ENCODE measurements at regions not wholly inside any gene's neighbourhood (a gene's known extent, or its start where the extent isn't known, plus 50 kb on each side); places are given as distances from the start of the nearest gene placed in this dataset.
"Not testable (repeated sequence)": the region's sequence is repeated elsewhere in the genome, so short reads cannot be mapped to it uniquely, and the experiment has no call there.

DNA sequence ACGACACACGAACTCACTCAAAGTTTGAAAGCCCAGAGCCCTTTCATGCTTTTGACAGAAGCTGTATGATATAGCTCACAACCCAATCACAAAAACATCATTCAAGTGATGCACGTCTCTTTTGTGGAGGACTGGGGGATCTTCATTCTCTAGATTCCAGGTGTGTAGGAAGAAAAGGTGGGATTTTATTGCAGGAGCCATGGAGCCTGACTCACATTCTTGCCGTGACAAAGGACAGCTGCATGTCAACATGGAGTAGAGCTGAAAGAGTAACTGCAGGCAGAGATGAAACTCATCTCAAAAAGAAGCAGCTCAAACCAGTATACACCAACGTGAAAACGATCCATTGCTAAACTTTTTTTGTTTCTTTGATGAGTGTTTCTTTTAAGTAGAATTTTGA lies 50.9 kb upstream of the PDE1A start:
- Histone ChIP-seq H3K27ac (ENCODE audit: low read depth in 1 of 2, low read length in 1 of 2) (no peak overlapping the region), H3K27me3 (ENCODE audit: control insufficient read depth in 2 of 2, insufficient read depth in 1 of 2, low read length in 1 of 2) (no peaks in the 10 kb centered on the region), H3K4me3 (ENCODE audit: low read length in 2 of 2) (no peak overlapping the region), H3K4me1 (ENCODE audit: control insufficient read depth in 2 of 2, insufficient read depth in 2 of 2, low read length in 2 of 2) (no peaks in the 10 kb centered on the region), H3K9me3 (ENCODE audit: control insufficient read depth in 2 of 2, insufficient read depth in 1 of 2, low read length in 1 of 2) (no peaks in the 10 kb centered on the region), H3K36me3 (ENCODE audit: control insufficient read depth in 2 of 2, insufficient read depth in 2 of 2, low read length in 1 of 2) (no peaks in the 10 kb centered on the region)
- WGBS, result 79% methylated on average over 6 of the region's 6 CpGs
- no peak for DNase-seq (ENCODE audit: low read depth in 6 of 9, low spot score in 9 of 9)

DNA sequence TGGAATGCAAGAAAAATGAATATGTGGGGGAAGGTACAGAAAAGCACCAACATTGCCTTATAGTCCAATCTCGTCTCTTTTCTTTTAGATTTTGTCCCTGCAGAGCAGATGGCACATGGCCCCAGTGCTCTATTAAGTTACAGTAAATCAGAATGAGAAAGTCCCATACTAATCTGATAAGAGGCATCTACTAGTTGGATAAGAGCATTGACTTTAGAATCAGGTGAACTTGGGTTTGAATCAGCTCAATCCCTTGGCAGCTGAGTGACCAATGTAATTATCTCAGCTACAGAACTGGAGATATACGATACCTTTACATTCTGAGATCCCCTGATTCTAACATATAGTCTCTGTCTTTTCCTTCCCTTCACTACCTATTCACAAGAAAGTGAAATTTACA lies 54.8 kb upstream of the PDE1A start:
- Histone ChIP-seq H3K36me3 (ENCODE audit: control insufficient read depth in 2 of 2, insufficient read depth in 2 of 2, low read length in 1 of 2) (no peaks in the 10 kb centered on the region), H3K27ac (ENCODE audit: low read depth in 1 of 2, low read length in 1 of 2) (no peak overlapping the region), H3K9me3 (ENCODE audit: control insufficient read depth in 2 of 2, insufficient read depth in 1 of 2, low read length in 1 of 2) (no peaks in the 10 kb centered on the region), H3K27me3 (ENCODE audit: control insufficient read depth in 2 of 2, insufficient read depth in 1 of 2, low read length in 1 of 2) (no peaks in the 10 kb centered on the region), H3K4me1 (ENCODE audit: control insufficient read depth in 2 of 2, insufficient read depth in 2 of 2, low read length in 2 of 2) (no peaks in the 10 kb centered on the region), H3K4me3 (ENCODE audit: low read length in 2 of 2) (no peak overlapping the region)
- no peak for DNase-seq (ENCODE audit: low read depth in 6 of 9, low spot score in 9 of 9)
- 97% methylated on average over 2 of the region's 2 CpGs for WGBS

DNA sequence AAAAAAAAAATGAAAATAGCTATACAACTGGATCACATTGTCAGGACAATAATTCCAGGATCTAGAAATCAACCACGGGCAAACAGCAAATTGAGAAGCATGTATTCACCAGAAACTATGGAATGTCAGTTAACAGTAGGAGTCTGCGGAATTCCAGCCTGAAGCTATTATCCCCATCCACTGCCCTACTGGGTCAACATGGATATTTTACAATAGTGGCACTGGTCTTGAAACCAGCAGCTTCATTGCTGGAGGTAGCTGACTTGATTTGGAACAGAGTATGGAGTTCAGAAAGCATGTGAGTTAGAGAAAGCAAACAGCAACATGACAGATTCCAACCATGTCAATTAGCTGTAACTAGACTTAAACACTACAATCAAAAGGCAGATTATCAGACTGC lies 55.7 kb upstream of the PDE1A start:
- 98% methylated on average over 2 of the region's 2 CpGs for WGBS
- Histone ChIP-seq H3K4me3 (ENCODE audit: low read length in 2 of 2) (no peak overlapping the region), H3K27me3 (ENCODE audit: control insufficient read depth in 2 of 2, insufficient read depth in 1 of 2, low read length in 1 of 2) (no peaks in the 10 kb centered on the region), H3K4me1 (ENCODE audit: control insufficient read depth in 2 of 2, insufficient read depth in 2 of 2, low read length in 2 of 2) (no peaks in the 10 kb centered on the region), H3K27ac (ENCODE audit: low read depth in 1 of 2, low read length in 1 of 2) (no peak overlapping the region), H3K36me3 (ENCODE audit: control insufficient read depth in 2 of 2, insufficient read depth in 2 of 2, low read length in 1 of 2) (no peaks in the 10 kb centered on the region), H3K9me3 (ENCODE audit: control insufficient read depth in 2 of 2, insufficient read depth in 1 of 2, low read length in 1 of 2) (no peaks in the 10 kb centered on the region)
- DNase-seq (ENCODE audit: low read depth in 6 of 9, low spot score in 9 of 9), result no peak

DNA sequence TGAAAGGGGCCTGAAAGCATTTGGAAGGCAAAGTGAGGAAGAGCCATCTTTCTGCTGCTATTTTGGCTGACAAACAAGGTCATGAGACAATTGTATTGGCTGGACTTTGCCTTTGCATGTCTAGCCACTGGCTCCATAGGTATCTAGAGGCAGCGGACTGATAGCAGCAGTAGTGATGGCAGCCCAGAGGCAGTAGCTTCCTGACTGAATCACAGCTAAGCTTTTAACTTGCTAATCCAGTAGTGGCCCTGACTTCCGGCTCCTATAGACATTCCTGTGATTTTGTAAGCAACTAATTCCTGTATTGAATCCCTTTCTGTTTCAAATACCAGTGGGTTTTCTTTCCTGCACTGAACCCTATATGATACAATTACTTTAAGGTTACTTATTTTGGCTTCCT lies 69.8 kb upstream of the PDE1A start:
- WGBS, result 95% methylated on average over 2 of the region's 2 CpGs
- no peaks in the 10 kb centered on the region for H3K4me1 ChIP-seq (ENCODE audit: control insufficient read depth in 2 of 2, insufficient read depth in 2 of 2, low read length in 2 of 2)
- H3K4me3 ChIP-seq (ENCODE audit: low read length in 2 of 2), result no peak overlapping the region
- H3K9me3 ChIP-seq (ENCODE audit: control insufficient read depth in 2 of 2, insufficient read depth in 1 of 2, low read length in 1 of 2), result no peaks in the 10 kb centered on the region
- no peak overlapping the region for H3K27ac ChIP-seq (ENCODE audit: low read depth in 1 of 2, low read length in 1 of 2)
- DNase-seq (ENCODE audit: low read depth in 6 of 9, low spot score in 9 of 9), result no peak
- H3K36me3 ChIP-seq (ENCODE audit: control insufficient read depth in 2 of 2, insufficient read depth in 2 of 2, low read length in 1 of 2), result no peaks in the 10 kb centered on the region
- no peaks in the 10 kb centered on the region for H3K27me3 ChIP-seq (ENCODE audit: control insufficient read depth in 2 of 2, insufficient read depth in 1 of 2, low read length in 1 of 2)

DNA sequence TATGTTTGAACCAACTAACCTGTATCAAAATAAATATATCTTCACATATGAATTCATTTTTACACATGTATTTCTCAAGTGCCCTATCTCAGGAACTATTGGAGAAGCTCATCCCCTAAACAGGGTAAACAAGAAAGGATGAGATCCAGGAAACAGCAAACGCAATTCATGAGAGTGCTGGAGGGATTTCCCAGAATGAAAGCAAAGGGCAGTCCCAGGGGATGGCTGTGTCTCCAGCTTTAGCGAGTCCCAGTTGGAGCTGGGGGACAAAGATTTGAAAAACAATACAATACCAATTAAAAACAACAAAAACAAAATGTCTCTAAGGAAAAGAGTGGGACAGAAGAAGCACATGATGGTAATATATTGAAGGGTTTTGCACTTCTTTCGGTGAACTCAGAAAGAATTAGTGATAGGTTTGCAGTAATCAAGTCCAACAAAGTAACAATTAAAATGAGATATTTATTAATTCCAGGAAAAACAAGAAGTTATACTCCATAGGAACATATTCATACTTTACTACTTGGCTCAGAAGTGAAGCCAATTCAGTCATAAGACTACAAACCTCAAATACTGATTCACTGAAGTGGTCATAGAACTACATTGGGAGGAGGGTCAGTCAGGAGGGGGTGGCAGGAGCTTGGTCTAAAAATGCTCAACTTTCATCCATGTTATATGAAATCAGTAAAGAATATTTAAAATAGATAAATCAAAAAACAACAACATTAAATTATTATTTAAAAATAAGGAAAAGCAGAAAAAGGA lies 73.1 kb upstream of the PDE1A start:
- Histone ChIP-seq H3K36me3 (ENCODE audit: control insufficient read depth in 2 of 2, insufficient read depth in 2 of 2, low read length in 1 of 2) (no peaks in the 10 kb centered on the region), H3K27ac (ENCODE audit: low read depth in 1 of 2, low read length in 1 of 2) (no peak overlapping the region), H3K27me3 (ENCODE audit: control insufficient read depth in 2 of 2, insufficient read depth in 1 of 2, low read length in 1 of 2) (no peaks in the 10 kb centered on the region), H3K4me1 (ENCODE audit: control insufficient read depth in 2 of 2, insufficient read depth in 2 of 2, low read length in 2 of 2) (no peaks in the 10 kb centered on the region), H3K4me3 (ENCODE audit: low read length in 2 of 2) (no peak overlapping the region), H3K9me3 (ENCODE audit: control insufficient read depth in 2 of 2, insufficient read depth in 1 of 2, low read length in 1 of 2) (no peaks in the 10 kb centered on the region)
- WGBS, result 97% methylated on average over 3 of the region's 3 CpGs
- DNase-seq (ENCODE audit: low read depth in 6 of 9, low spot score in 9 of 9), result no peak

DNA sequence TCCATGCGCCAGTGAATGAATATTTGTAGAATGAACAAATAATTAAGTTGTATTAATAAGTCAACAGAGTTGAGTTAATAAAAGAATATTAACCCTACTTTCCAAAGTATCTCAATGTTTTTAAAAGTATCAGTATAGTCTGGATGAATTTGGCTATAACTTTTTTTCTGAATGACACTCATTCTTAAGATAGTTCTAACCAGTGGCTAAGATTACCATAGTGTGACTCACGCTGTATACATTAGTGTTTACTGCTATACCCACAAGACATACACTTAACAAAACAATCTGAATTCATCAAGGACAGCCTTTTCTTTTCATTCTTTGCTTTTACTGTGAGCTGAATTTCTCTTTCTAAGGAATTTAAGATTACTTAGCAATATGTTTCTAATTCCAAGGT lies 77.0 kb upstream of the PDE1A start:
- Histone ChIP-seq H3K9me3 (ENCODE audit: control insufficient read depth in 2 of 2, insufficient read depth in 1 of 2, low read length in 1 of 2) (no peaks in the 10 kb centered on the region), H3K27me3 (ENCODE audit: control insufficient read depth in 2 of 2, insufficient read depth in 1 of 2, low read length in 1 of 2) (no peaks in the 10 kb centered on the region), H3K36me3 (ENCODE audit: control insufficient read depth in 2 of 2, insufficient read depth in 2 of 2, low read length in 1 of 2) (no peaks in the 10 kb centered on the region), H3K4me1 (ENCODE audit: control insufficient read depth in 2 of 2, insufficient read depth in 2 of 2, low read length in 2 of 2) (no peaks in the 10 kb centered on the region), H3K4me3 (ENCODE audit: low read length in 2 of 2) (no peak overlapping the region), H3K27ac (ENCODE audit: low read depth in 1 of 2, low read length in 1 of 2) (no peak overlapping the region)
- 94% methylated on average over 2 of the region's 2 CpGs for WGBS
- no peak for DNase-seq (ENCODE audit: low read depth in 6 of 9, low spot score in 9 of 9)

DNA sequence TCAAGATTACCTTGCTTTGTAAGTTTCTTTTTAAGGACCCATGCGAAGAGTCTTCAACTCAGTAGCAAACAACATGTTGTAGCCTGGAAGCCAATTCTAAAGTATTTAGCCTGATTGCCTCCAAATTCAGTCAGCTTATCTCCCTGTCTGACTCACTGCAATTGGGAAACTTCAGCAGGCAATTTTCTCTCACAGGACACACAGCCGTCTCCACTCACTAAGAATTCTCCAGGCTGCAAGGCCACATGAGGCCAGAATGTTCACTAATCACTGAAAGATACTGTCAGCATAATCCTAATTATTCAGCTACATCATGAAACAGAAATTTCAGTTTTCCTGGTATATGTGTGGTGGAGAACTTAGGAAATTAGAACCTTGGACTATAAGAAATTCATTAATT lies 78.1 kb upstream of the PDE1A start:
- no peak overlapping the region for H3K27ac ChIP-seq (ENCODE audit: low read depth in 1 of 2, low read length in 1 of 2)

DNA sequence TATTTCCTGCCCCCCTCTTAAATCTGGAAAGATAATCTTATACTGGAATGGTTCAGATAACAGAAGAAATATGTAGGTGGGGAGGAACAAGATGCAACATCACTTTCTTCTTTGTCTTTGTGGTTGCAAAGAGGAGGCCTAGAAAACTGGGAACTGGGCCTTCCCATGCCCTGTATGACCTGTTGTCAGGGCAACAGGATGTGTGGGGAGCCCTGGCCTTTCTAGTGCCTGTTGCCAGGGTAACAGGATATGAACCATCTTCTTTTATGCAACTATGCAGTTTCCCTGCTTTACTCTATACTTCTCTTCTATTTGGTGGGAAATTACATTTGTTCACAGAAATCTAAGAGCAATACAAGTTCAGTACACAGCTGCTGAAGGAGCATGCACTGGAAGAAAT lies 79.8 kb upstream of the PDE1A start:
- Histone ChIP-seq H3K4me1 (ENCODE audit: control insufficient read depth in 2 of 2, insufficient read depth in 2 of 2, low read length in 2 of 2) (no peaks in the 10 kb centered on the region), H3K27me3 (ENCODE audit: control insufficient read depth in 2 of 2, insufficient read depth in 1 of 2, low read length in 1 of 2) (no peaks in the 10 kb centered on the region), H3K27ac (ENCODE audit: low read depth in 1 of 2, low read length in 1 of 2) (no peak overlapping the region), H3K36me3 (ENCODE audit: control insufficient read depth in 2 of 2, insufficient read depth in 2 of 2, low read length in 1 of 2) (no peaks in the 10 kb centered on the region), H3K4me3 (ENCODE audit: low read length in 2 of 2) (no peak overlapping the region), H3K9me3 (ENCODE audit: control insufficient read depth in 2 of 2, insufficient read depth in 1 of 2, low read length in 1 of 2) (no peaks in the 10 kb centered on the region)
- DNase-seq (ENCODE audit: low read depth in 6 of 9, low spot score in 9 of 9), result no peak

More for the DNA sequence above, 78.1 kb upstream of the PDE1A start:
- DNase-seq (ENCODE audit: low read depth in 6 of 9, low spot score in 9 of 9), result no peak
- no peaks in the 10 kb centered on the region for H3K4me1 ChIP-seq (ENCODE audit: control insufficient read depth in 2 of 2, insufficient read depth in 2 of 2, low read length in 2 of 2)
- 97% methylated on average over 2 of the region's 2 CpGs for WGBS
- no peaks in the 10 kb centered on the region for H3K36me3 ChIP-seq (ENCODE audit: control insufficient read depth in 2 of 2, insufficient read depth in 2 of 2, low read length in 1 of 2)
- no peak overlapping the region for H3K4me3 ChIP-seq (ENCODE audit: low read length in 2 of 2)
- H3K9me3 ChIP-seq (ENCODE audit: control insufficient read depth in 2 of 2, insufficient read depth in 1 of 2, low read length in 1 of 2), result no peaks in the 10 kb centered on the region
- no peaks in the 10 kb centered on the region for H3K27me3 ChIP-seq (ENCODE audit: control insufficient read depth in 2 of 2, insufficient read depth in 1 of 2, low read length in 1 of 2)

DNA sequence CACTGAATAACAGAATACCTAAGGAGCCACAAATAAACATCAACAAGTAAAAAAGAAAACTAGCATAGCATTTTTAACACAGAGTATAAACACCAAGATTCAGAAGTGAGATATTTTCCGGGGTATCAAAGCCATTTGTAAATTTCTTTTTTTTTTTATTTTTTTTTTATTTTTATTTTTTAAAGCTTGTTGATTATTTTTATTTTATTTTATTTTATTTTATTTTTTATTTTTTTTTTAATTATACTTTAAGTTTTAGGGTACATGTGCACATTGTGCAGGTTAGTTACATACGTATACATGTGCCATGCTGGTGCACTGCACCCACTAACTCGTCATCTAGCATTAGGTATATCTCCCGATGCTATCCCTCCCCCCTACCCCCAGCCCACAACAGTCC lies 81.7 kb upstream of the PDE1A start:
- not testable (repeated sequence) for H3K36me3 ChIP-seq (ENCODE audit: control insufficient read depth in 2 of 2, insufficient read depth in 2 of 2, low read length in 1 of 2); H3K27ac ChIP-seq (ENCODE audit: low read depth in 1 of 2, low read length in 1 of 2); H3K27me3 ChIP-seq (ENCODE audit: control insufficient read depth in 2 of 2, insufficient read depth in 1 of 2, low read length in 1 of 2); DNase-seq (ENCODE audit: low read depth in 6 of 9, low spot score in 9 of 9); H3K4me1 ChIP-seq (ENCODE audit: control insufficient read depth in 2 of 2, insufficient read depth in 2 of 2, low read length in 2 of 2); H3K9me3 ChIP-seq (ENCODE audit: control insufficient read depth in 2 of 2, insufficient read depth in 1 of 2, low read length in 1 of 2); H3K4me3 ChIP-seq (ENCODE audit: low read length in 2 of 2)
- 95% methylated on average over 4 of the region's 4 CpGs for WGBS

DNA sequence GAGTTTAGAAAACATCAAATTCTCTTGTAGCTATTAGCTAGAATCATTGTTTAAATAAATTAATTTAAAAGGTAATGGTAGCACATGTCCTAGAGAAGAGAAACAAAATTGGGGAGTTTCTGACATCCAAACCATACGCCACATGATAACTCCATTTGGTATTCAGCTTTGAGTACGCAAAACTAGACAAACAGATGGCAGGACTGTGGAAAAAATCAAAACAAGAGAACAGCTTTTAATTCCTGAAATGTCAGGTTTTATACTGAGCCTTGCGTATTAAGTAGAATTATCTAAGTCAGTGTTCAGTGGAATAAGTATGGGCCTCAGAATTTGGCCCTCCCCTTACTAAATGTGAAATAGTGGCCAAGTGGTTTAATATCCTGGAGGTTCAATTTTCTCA lies 82.4 kb upstream of the PDE1A start:
- no peaks in the 10 kb centered on the region for H3K36me3 ChIP-seq (ENCODE audit: control insufficient read depth in 2 of 2, insufficient read depth in 2 of 2, low read length in 1 of 2)
- WGBS, result 98% methylated on average over 3 of the region's 3 CpGs

More for the DNA sequence above, 82.4 kb upstream of the PDE1A start:
- Histone ChIP-seq H3K9me3 (ENCODE audit: control insufficient read depth in 2 of 2, insufficient read depth in 1 of 2, low read length in 1 of 2) (no peaks in the 10 kb centered on the region), H3K4me3 (ENCODE audit: low read length in 2 of 2) (no peak overlapping the region), H3K27me3 (ENCODE audit: control insufficient read depth in 2 of 2, insufficient read depth in 1 of 2, low read length in 1 of 2) (no peaks in the 10 kb centered on the region), H3K4me1 (ENCODE audit: control insufficient read depth in 2 of 2, insufficient read depth in 2 of 2, low read length in 2 of 2) (no peaks in the 10 kb centered on the region), H3K27ac (ENCODE audit: low read depth in 1 of 2, low read length in 1 of 2) (no peak overlapping the region)
- DNase-seq (ENCODE audit: low read depth in 6 of 9, low spot score in 9 of 9), result no peak
